HG02852 (cell line): ENCODE measurements at regions not wholly inside any gene's neighbourhood (a gene's known extent, or its start where the extent isn't known, plus 50 kb on each side); places are given as distances from the start of the nearest gene placed in this dataset.

Experiments
- ATAC-seq: cut with Tn5 transposase; IDR thresholded peaks from one replicate; pipeline ENCODE4 v1.9.1; 2021; ENCODE audit warnings: mild to moderate bottlenecking, moderate library complexity; ENCODE audit not compliant: unreplicated experiment

- no peak for ATAC-seq
Observed at GRCh38 chr14:76974365-76974764, 54.1 kb downstream of the IRF2BPL start.

GRCh38 chr14:76971549-76971948 is 57.0 kb downstream of the IRF2BPL start:
- no peak for ATAC-seq

GRCh38 chr14:76968621-76969063 is 59.9 kb downstream of the IRF2BPL start:
- no peak for ATAC-seq

GRCh38 chr14:76967788-76968187 is 60.7 kb downstream of the IRF2BPL start:
- no peak for ATAC-seq

GRCh38 chr14:76965232-76965631 is 63.3 kb downstream of the IRF2BPL start:
- no peak for ATAC-seq

- no peak for ATAC-seq
Observed at GRCh38 chr14:76964695-76965094, 63.8 kb downstream of the IRF2BPL start.

GRCh38 chr14:76963372-76963771 is 65.1 kb downstream of the IRF2BPL start:
- no peak for ATAC-seq

GRCh38 chr14:76962303-76962660 is 66.2 kb downstream of the IRF2BPL start:
- ATAC-seq, result no peak

- peak; percentile 81 for ATAC-seq
Observed at GRCh38 chr14:76961631-76962302, 66.7 kb downstream of the IRF2BPL start.

GRCh38 chr14:76958980-76959710 is 69.4 kb downstream of the IRF2BPL start:
- peak; percentile 36 for ATAC-seq

- ATAC-seq, result no peak
Observed at GRCh38 chr14:76958020-76958979, 70.2 kb downstream of the IRF2BPL start.

- ATAC-seq, result no peak
Observed at GRCh38 chr14:76957224-76957891, 71.2 kb downstream of the IRF2BPL start.

GRCh38 chr14:76956316-76957090 is 72.0 kb downstream of the IRF2BPL start:
- peak; percentile 31 for ATAC-seq

- ATAC-seq, result peak; percentile 21
Observed at GRCh38 chr14:76955575-76956315, 72.8 kb downstream of the IRF2BPL start.

- ATAC-seq, result no peak
Observed at GRCh38 chr14:76954394-76955190, 73.9 kb downstream of the IRF2BPL start.

- ATAC-seq, result no peak
Observed at GRCh38 chr14:76953311-76953945, 75.1 kb downstream of the IRF2BPL start.

GRCh38 chr14:76951166-76951565 is 77.3 kb downstream of the IRF2BPL start:
- ATAC-seq, result no peak
